Stimulated activated CD4-positive, alpha-beta T cell treated with anti-CD3 and anti-CD28 coated beads, Interleukin-15, amount 100 ng/mL, for 1 hour (primary cell): ENCODE measurements at regions not wholly inside any gene's neighbourhood (a gene's known extent, or its start where the extent isn't known, plus 50 kb on each side); places are given as distances from the start of the nearest gene placed in this dataset.

ENCODE experiments used
- DNase-seq, 2 donors: peaks; one replicate each; pipeline ENCODE4 v3.0.0-alpha.2; 2020; ENCODE audit warnings: low read depth in 1 of 2, low spot score in 1 of 2

GRCh38 chr13:24075137-24075975, 85.2 kb upstream of the SPATA13 start:
- no peak for DNase-seq

- no peak for DNase-seq
Observed at GRCh38 chr13:24076109-24076508, 84.4 kb upstream of the SPATA13 start.

GRCh38 chr13:24076636-24077035, 83.9 kb upstream of the SPATA13 start:
- DNase-seq: no peak

DNA sequence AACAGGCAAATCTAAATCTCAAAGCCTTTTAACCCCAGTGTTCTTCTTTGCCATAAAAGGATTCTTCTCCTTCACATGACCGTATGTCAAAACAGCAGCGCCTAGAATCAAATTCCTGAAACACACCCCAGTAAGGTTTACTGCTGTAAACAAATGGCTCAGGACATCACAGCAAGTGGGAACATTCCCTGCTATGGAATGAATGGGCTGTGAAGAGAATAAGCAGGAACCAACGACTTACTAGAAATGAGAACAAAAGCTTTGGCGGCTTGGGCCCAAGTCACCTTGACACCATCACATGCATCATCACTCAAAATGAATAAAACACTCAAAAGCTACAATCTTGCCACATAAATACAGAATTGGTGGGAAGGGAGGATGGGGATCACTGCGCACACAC, 80.4 kb upstream of the SPATA13 start:
- no peak for DNase-seq

DNA sequence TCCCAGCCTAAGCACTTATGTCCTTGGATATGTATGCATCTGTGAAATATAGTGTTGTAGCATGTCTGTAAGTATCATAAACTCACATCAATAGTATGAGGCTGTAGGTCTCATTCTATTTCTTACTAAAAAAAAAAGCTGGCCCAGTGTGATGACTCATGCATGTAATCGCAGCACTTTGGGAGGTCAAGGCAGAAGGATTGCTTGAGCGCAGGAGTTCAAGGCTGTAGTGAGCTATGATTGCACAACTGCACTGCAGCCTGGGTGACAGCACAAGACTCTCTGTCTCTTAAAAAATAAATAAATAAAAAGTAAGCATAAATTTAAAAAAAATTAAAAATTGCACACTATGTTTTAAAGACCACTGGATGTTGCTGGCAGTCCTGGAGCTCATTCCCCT, 79.1 kb upstream of the SPATA13 start:
- no peak for DNase-seq

DNA sequence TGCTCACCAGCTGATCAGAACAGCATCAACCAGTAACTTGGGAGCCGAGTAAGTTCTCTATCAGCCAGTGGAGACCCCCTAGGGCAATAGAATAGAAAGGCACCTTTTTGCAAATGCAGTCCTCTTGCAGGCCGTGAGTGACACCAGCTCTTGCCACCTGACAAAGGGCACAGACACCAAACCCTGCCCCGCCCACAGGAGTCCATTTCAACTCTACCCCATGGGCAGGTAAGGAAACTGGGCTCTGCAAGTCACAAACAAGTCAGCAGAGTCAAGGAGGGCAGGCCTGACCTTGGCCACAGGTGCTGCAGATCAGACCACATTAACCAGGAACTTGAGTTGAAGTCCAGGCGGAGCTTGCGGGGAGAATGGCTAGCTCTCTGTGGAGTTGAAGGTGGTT, 77.4 kb upstream of the SPATA13 start:
- DNase-seq: no peak

- no peak for DNase-seq
Observed at GRCh38 chr13:24083722-24084421, 76.6 kb upstream of the SPATA13 start.

- no peak for DNase-seq
Observed at GRCh38 chr13:24085662-24086061, 74.9 kb upstream of the SPATA13 start.

DNA sequence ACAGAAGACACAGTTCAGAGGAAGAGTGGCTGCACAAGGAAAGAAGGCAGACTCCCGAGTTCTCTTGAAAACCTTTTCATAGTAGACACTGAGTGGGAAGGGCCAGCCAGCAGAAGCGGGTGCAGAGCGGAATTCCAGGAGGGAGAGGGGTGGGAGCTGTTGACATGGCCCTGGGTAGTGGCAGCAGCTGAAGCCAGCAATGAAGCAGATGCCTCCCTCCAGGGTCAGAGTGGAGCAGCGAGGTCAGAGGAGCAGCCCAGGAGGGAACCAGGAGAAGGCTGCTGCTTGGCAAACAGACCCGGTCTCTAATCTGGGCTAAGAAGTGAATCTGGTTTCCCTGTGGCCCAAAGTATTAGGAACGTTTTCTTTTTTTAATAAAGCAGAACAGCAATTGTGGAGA, 73.9 kb upstream of the SPATA13 start:
- no peak for DNase-seq

DNA sequence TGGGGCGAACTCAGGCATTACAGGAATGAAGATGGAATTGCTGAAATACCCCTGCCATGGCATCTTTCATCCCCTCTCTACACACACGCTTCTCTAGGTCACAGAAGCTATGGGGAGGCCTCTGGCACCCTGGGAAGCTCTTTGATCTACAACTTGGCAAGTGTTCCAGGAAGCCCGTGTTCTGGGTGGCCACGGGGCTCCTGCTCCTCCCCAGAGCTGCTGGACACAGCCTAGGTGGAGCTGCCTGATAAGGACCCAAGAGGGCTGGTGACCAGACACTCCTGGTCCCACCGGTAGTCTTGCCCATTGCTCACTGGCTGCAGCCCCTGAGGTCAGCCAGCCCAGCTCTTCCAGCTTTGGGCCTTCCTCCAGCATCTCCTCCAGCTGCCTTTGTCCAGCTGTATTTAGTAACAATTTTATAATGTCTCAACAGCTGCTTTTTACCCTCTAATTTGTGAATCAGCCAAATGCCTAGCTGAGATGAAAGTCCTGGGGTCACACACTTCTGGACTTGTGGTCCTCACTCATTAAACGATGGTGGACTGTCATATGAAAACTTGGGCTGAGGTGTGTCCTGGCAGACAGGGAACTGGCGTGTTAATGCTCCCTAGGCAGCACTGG, 72.8 kb upstream of the SPATA13 start:
- no peak for DNase-seq

DNA sequence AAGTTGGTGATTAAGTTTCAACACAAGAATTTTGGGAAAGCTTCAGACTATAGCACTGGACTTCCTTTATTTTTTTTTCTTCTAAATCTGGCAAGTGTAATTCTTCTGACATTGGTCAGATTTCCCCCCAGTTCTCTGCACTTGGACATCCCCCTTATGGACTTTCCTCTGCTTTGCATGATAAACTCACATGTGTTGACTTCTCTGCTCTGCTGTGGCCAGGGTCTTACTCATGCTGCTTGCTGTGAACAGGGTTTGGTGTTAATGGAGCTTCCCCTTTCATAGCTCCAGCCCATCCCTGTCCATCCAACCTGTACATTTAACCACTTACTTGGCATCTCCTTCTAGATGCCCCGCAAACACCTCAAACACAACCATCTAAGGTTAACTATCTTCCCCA, 70.5 kb upstream of the SPATA13 start:
- DNase-seq: no peak

GRCh38 chr13:24091080-24091479, 69.4 kb upstream of the SPATA13 start:
- no peak for DNase-seq

GRCh38 chr13:24092108-24092507, 68.4 kb upstream of the SPATA13 start:
- no peak for DNase-seq

GRCh38 chr13:24093047-24093446, 67.5 kb upstream of the SPATA13 start:
- DNase-seq: no peak

DNA sequence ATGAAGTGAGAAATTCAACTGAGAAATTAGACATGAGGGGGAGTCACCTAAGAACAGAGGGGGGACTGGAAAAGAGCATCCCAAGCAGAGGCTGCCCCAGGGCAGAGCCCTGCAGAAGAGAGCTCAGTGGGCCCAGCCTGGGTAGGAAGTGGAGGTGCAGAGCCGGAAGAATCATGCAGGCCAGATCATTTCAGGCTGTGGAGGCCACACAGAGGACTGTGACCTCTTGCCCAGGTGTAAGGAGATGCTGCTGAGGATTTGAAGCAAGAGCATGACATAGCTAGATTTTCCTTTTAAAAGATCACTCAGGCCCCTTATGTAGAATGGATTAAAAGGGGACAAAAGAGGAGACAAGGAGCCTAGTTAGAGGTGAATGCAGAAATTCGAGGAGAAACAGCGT, 63.9 kb upstream of the SPATA13 start:
- DNase-seq: no peak

DNA sequence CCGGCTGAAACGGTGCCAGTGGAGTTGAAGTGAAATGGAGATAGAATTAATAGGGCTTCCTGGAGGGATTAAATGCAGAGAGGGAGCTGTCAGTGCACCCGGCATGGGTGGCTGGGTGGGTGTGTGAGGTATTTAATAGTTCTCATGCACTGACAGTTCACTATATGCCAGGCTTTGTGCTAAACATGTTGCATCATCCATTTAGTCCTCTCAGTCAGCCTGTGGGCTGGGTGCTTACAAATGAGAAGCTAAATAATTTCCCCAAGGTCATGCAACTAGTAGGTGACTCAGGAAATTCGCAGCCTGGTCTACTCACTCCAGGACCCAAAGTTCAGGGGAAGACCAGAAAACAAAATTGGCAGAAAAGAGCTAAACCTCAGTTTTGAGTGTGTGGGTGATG, 63.5 kb upstream of the SPATA13 start:
- no peak for DNase-seq

DNA sequence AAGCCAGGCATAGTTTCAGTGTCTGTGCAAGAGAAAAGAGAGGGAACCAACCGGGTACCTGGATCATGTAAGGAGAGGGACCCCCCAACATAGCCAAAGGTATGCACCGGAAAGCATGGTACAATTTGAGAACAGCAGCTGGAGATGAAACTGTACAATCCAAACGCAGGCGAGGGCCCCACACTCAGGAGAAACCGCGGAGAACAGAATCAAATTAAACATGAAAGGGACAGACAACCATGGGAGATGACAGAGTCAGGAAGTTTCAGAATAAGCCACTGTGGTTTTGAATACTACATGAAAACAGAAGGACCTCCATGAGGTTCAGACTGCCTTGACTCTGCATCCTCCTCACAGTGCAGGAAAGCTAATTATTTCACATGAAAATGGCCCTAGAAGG, 62.9 kb upstream of the SPATA13 start:
- DNase-seq: no peak

DNA sequence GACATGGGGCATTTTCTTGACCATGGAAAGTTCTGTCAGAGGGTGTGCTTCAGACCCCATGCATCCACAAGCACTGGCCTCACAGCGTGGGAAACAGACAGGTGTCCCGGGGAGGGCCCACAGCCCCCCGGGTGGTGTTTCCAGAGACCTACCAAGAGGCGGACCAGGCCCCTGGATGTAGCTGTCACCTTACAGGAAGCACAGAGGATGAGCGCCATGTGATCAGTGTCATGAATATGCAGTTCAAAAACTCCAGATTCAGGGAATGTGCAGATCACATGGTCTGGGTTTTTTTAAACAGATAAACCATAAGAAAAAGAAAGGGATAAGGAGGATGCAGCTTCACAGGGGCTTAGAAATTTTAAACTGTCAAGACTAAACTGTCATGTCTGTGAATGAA, 61.0 kb upstream of the SPATA13 start:
- DNase-seq: no peak

DNA sequence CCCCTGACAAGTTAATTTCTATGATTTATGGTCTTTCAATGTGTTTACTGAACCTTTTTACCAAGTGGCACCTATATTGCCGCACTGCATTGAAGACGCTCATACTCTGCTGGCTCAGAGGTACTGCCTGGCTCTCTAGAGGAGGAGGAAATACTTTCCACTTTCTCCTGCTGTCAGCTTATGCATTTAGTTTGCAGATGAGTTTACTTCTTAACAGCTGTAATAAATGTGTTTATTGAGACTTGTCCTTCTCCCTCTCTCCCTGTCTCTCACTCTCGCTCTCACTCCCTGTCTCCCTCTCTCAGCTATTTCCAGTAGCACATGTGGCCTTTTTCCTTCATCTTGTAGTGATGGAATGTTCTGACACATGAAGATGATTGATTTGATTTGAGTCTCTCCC, 60.3 kb upstream of the SPATA13 start:
- DNase-seq: no peak

DNA sequence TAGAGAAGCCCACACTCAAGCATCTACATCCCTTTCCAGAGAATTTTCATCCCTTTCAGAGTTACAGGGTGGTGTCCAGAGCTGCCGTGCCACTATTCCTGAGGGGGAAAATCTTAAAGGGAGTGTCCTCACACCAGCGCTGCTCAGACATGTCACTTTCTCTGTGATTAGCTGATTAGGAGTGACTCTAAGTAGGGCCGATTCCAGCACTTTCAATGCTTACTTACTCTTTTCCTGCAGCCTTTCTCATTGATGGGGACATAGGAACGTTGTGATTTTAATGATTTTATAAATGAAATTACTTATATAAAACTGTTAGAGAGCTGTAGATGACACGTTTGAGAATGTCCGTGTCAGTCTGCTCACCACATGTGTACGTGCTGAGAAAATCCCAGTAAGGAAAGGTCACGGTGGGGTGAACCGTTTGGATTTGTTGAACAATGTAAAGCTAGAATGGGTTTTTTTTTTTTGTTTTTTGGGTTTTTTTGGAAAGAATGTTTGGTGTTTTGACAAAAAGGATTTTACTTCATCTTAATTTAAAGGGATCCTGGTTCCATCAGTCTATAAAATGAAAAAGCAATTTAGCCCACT, 56.6 kb upstream of the SPATA13 start:
- DNase-seq: no peak

- no peak for DNase-seq
Observed at GRCh38 chr13:24104723-24105122, 55.8 kb upstream of the SPATA13 start.

GRCh38 chr13:24106429-24106828, 54.1 kb upstream of the SPATA13 start:
- DNase-seq: no peak
